22Rv1 (cell line): ENCODE measurements at regions not wholly inside any gene's neighbourhood (a gene's known extent, or its start where the extent isn't known, plus 50 kb on each side); places are given as distances from the start of the nearest gene placed in this dataset.

Experiments used
- H3K27ac ChIP-seq: fragments of 450-650 bp; 2 replicates; pipeline ENCODE4 v1.5.1; 2017
- CTCF ChIP-seq: fragments of 450-650 bp; IDR thresholded peaks from 2 replicates; pipeline ENCODE4 v1.5.1; 2017; ENCODE audit warnings: mild to moderate bottlenecking
- ZFX ChIP-seq: fragments of 450-650 bp; IDR thresholded peaks from 2 replicates; pipeline ENCODE4 v1.6.1; 2017; ENCODE audit warnings: antibody characterized with exemption, borderline replicate concordance

GRCh38 chr6:94005835-94006234 is 586.5 kb upstream of the EPHA7 start:
- TF ChIP-seq CTCF (no peak), ZFX (no peak)

GRCh38 chr6:93992976-93993375 is 573.6 kb upstream of the EPHA7 start:
- no peak for TF ChIP-seq ZFX
- no peak for TF ChIP-seq CTCF

More at GRCh38 chr6:94005835-94006234, 586.5 kb upstream of the EPHA7 start:
- no peak overlapping the region for H3K27ac ChIP-seq

DNA sequence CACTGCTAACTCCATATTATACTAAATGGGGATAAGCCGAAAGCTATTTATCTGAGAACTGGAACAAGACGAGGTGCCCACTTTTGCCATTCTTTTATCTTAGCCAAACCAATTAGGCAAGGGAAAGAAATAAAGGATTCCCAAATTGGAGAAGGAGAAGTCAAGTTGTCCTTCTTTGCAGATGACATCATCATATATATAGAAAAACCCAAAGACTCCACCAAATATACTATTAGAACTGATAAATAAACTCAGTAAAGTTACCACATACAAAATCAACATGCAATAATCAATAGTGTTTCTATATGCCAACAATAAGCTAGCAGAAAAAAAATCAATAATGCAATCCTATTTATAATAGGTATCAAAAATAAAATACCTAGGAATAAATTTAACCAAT is 570.3 kb upstream of the EPHA7 start:
- TF ChIP-seq ZFX (no peak), CTCF (no peak)

More at GRCh38 chr6:93992976-93993375, 573.6 kb upstream of the EPHA7 start:
- H3K27ac ChIP-seq, result no peak overlapping the region

DNA sequence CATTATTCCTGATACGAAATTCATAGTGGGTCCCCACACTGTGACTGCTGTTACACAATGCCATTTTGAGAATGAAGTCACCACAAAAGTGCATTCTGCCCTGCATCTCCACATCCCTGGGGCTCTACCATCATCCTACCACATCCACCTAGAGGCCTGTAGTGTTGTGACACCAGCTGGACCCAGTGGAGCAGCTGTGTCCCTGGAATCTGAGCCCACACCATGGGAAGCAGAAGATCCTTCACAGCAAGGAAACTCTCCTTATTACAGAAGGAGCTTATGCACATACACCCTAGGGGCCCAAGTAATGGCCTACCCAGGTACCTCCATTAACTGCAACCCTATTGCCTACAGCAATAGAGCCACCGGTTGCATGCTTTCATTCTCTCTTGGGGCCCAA is 566.6 kb upstream of the EPHA7 start:
- TF ChIP-seq CTCF (no peak), ZFX (no peak)
- no peak overlapping the region for H3K27ac ChIP-seq

More for the DNA sequence above, 570.3 kb upstream of the EPHA7 start:
- H3K27ac ChIP-seq, result no peak overlapping the region

- TF ChIP-seq CTCF (no peak), ZFX (no peak)
- no peak overlapping the region for H3K27ac ChIP-seq
Observed at GRCh38 chr6:93975159-93975558, 555.8 kb upstream of the EPHA7 start.

DNA sequence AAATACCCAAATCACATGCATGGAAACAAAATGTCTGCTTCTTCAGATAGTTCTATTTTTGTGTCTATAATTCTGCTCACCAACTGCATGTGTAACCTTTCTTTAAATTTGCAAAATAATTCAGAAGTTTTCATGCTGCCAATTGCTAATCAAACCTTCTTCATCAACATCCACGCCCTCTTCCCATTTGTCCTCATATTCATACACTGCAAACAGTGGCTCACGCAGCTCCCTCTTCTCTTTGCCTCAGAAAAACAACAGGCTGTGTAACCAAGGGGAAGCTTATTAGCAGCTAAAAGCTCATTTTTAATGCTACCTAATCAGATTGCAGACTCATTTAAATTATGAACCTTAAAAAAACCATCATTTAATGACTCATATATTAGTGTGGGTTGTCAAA is 555.0 kb upstream of the EPHA7 start:
- H3K27ac ChIP-seq, result no peak overlapping the region
- TF ChIP-seq CTCF (no peak), ZFX (no peak)

- H3K27ac ChIP-seq, result no peak overlapping the region
- TF ChIP-seq ZFX (no peak), CTCF (no peak)
Observed at GRCh38 chr6:93972791-93973190, 553.4 kb upstream of the EPHA7 start.
